ENCODE measurements at regions not wholly inside any gene's neighbourhood (a gene's known extent, or its start where the extent isn't known, plus 50 kb on each side); places are given as distances from the start of the nearest gene placed in this dataset.

DNA sequence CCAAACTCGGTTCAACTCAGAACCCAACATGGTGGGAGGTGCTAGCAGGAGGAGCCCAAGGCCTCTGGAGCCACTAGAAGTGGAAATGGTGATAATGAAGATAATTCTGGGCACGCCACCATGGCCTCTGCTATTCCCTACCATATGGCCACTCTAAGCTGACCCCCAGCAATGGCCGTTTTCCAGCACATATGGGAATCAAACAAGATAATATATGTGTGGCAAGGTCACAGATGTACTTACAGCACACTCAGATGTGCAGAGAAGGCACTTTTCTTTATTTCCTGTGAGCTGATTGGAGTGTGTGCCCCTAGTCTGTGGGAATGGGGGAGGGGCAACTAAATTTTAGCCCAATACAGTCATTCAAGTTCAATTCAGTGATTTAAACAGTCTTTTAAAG, 153.4 kb upstream of the LRFN2 start:
- TF ChIP-seq, protein P1, sequence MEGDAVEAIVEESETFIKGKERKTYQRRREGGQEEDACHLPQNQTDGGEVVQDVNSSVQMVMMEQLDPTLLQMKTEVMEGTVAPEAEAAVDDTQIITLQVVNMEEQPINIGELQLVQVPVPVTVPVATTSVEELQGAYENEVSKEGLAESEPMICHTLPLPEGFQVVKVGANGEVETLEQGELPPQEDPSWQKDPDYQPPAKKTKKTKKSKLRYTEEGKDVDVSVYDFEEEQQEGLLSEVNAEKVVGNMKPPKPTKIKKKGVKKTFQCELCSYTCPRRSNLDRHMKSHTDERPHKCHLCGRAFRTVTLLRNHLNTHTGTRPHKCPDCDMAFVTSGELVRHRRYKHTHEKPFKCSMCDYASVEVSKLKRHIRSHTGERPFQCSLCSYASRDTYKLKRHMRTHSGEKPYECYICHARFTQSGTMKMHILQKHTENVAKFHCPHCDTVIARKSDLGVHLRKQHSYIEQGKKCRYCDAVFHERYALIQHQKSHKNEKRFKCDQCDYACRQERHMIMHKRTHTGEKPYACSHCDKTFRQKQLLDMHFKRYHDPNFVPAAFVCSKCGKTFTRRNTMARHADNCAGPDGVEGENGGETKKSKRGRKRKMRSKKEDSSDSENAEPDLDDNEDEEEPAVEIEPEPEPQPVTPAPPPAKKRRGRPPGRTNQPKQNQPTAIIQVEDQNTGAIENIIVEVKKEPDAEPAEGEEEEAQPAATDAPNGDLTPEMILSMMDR (IDR thresholded peaks at IDR 0.05), result no peak
- TF ChIP-seq POLR2A (IDR thresholded peaks at IDR 0.05) (no peak), POLR2AphosphoS5 (IDR thresholded peaks at IDR 0.05) (no peak)
